GM06990 (cell line): ENCODE measurements at regions not wholly inside any gene's neighbourhood (a gene's known extent, or its start where the extent isn't known, plus 50 kb on each side); places are given as distances from the start of the nearest gene placed in this dataset.

Experiments
- DNase-seq: peaks from one replicate; pipeline ENCODE4 v3.0.0-alpha.2; 2011; ENCODE audit not compliant: insufficient read length; ENCODE audit errors: extremely low read depth
- H3K27me3 ChIP-seq: replicated peaks from 2 replicates; pipeline ENCODE4 v1.6.0; 2011; ENCODE audit warnings: low read length; ENCODE audit not compliant: control insufficient read depth, insufficient read depth
- H3K36me3 ChIP-seq: 2 replicates; pipeline ENCODE4 v1.5.1; 2011; ENCODE audit warnings: low read length; ENCODE audit not compliant: control insufficient read depth, insufficient read depth
- H3K4me3 ChIP-seq: replicated peaks from 2 replicates; pipeline ENCODE4 v1.5.1; 2011; ENCODE audit warnings: low read depth, mild to moderate bottlenecking, control low read depth, low read length
- TF ChIP-seq, protein P1 (sequence below): IDR thresholded peaks from 2 replicates; pipeline ENCODE4 v1.5.1; 2011; ENCODE audit warnings: low read length, control low read depth, mild to moderate bottlenecking, inconsistent platforms; ENCODE audit not compliant: insufficient read depth, poor library complexity, severe bottlenecking

DNA sequence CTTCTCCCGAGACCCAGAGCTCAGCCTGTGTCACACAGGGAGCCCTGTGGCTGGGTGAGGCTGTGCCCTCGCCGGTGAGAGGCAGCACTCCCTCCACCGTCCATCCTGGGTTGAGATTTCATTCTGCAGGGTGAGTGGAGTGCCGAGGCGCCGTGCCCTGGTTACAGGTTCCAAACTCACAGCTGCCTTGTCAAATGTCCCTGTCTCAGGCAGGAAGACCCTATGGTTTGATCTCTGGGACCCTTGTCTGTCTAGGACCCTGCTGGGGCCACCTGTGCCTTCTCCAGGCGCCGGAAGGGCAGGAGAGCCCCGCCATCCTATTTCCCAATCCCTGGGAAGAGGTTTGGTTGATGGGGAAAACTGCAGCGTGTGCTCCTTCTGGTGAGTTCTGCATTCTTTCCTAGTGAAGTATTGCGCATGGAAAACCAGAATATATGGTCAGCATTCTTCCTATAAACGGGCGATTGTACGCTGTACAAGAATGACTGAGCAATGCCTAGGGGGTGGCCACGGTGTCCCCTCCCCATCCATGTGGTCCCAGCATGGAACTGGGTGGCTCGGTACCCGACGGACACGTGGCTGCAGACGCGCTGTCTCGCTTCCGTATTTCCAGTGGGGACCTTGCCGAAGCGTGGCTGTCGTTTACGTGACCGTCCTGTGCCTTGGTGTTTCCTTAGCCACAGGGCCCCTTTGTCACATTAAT lies 95.9 kb upstream of the COL5A1 start:
- no peak for DNase-seq
- TF ChIP-seq, protein P1, sequence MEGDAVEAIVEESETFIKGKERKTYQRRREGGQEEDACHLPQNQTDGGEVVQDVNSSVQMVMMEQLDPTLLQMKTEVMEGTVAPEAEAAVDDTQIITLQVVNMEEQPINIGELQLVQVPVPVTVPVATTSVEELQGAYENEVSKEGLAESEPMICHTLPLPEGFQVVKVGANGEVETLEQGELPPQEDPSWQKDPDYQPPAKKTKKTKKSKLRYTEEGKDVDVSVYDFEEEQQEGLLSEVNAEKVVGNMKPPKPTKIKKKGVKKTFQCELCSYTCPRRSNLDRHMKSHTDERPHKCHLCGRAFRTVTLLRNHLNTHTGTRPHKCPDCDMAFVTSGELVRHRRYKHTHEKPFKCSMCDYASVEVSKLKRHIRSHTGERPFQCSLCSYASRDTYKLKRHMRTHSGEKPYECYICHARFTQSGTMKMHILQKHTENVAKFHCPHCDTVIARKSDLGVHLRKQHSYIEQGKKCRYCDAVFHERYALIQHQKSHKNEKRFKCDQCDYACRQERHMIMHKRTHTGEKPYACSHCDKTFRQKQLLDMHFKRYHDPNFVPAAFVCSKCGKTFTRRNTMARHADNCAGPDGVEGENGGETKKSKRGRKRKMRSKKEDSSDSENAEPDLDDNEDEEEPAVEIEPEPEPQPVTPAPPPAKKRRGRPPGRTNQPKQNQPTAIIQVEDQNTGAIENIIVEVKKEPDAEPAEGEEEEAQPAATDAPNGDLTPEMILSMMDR: no peak
- H3K4me3 ChIP-seq: no peak overlapping the region
- no peaks in the 10 kb centered on the region for H3K27me3 ChIP-seq
- H3K36me3 ChIP-seq: no peaks in the 10 kb centered on the region

DNA sequence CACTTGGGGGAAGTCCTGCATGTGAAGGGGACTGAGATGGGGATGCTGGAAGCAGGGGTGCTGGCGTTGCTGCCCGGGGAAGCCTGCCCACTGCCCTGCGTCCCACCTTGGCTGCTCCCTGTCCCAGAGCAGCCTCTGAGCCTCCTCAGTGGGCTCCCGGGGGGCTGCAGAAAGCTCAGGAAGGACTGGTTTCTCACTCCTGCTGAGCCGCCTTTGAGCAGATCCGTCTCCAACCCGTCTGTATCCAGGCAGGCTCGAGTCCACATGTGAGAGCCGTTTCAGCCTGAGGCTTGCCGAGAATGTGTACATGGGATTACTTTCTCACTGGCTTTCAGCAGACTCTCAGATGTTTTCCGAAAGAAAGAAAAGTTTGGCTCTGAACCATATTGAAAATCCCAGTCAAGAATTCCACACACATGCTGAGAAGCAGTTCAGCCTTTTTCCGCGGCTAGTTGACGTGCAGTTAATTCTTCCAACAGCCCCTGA lies 95.3 kb upstream of the COL5A1 start:
- no peak for DNase-seq
- Histone ChIP-seq H3K4me3 (no peak overlapping the region), H3K27me3 (no peaks in the 10 kb centered on the region; the same call in 1 of the 2 replicates), H3K36me3 (no peaks in the 10 kb centered on the region)
- TF ChIP-seq, protein P1: no peak

DNA sequence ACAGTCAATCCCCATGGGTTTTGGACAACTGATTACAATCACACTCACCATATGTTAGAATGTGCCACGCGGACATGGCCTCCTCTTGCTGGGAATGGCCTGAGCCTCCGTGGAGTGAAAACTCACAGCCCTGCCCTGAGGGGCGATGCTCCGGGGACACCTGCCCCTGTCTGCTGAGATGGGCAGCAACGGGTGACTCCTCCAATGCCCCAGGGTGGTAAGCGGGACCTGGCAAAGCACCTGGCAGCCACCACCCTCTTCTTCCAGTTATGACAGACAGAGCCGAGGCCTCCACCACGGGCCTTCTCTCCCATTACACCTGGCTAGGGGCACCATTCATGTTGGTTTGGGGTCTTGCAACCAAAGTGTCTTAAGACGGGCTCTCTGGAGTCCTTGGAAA lies 94.9 kb upstream of the COL5A1 start:
- H3K36me3 ChIP-seq: no peaks in the 10 kb centered on the region

DNA sequence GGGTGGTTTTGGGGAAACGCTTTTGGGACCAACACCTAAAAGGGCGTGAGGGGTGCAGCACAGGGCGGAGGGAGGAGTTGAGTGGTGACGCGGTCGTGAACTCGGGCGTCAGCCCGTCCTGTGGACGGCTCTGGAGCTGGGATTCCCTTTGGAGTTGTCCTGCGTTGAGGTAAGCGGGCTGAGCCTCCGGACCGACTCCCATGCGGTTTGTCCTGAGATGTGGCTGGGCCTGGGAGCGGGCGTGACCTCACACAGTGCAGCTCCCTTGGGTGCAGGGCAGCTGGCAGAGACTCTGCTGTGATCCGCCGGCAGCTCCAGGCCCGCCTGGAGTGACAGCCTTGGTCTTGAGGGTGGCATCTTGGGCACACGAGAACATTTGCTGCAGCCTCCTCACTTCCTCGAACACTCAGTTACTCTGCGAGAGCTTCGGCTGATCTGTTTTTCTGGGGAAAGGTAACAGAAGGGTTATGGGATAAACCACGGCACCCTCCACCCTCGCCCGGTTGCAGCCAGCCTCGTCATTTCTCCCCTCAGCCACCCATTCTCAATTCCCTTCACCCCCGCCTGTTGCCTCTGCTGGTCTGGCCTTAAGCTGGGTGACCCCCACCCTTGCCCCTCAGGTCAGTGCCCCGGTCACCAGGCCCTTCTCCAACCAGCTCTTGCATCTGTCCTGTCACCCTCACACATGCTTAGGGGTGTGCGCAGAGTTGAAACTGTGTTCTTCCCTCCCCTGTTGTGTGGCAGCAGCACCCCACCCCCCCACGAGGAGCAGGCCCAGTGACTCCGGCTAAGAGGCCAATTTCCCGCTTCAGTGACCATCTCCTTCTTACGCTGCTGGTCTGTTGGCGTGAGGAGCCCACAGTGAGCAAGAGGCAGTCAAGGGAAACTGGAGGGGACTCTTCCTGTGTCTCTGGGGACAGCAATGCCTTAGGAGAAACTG lies 94.2 kb upstream of the COL5A1 start:
- Histone ChIP-seq H3K27me3 (no peaks in the 10 kb centered on the region; the same call in 1 of the 2 replicates), H3K4me3 (no peak overlapping the region), H3K36me3 (no peaks in the 10 kb centered on the region)
- DNase-seq: no peak
- TF ChIP-seq, protein P1: no peak

More for the DNA sequence above, 94.9 kb upstream of the COL5A1 start:
- no peak overlapping the region for H3K4me3 ChIP-seq
- H3K27me3 ChIP-seq: no peaks in the 10 kb centered on the region; the same call in 1 of the 2 replicates
- TF ChIP-seq, protein P1: no peak
- DNase-seq: no peak

DNA sequence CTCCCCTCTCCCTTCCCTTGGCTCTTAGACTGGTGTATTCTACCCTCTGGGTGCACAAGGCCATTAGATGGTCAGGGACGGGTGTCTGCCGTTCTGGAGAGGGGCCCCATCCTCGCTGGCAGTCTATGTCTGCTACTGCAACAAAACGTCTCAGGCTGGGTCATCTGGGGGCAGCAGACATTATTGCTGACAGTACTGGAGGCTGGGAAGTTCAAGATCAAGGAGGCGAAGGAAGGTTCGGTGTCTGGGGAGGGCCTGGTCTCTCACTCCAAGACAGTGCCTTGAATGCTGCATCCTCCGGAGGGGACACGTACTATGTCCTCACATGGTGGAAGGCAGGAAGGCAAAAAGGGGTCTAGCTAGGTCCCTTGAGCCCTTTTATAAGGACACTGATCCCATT lies 93.4 kb upstream of the COL5A1 start:
- TF ChIP-seq, protein P1: no peak
- no peaks in the 10 kb centered on the region for H3K36me3 ChIP-seq
- no peak for DNase-seq
- no peaks in the 10 kb centered on the region; the same call in 1 of the 2 replicates for H3K27me3 ChIP-seq
- no peak overlapping the region for H3K4me3 ChIP-seq
